Ishikawa (cell line): ENCODE measurements at regions not wholly inside any gene's neighbourhood (a gene's known extent, or its start where the extent isn't known, plus 50 kb on each side); places are given as distances from the start of the nearest gene placed in this dataset.

Source experiments
- CEBPB ChIP-seq: IDR thresholded peaks from 2 replicates; pipeline ENCODE4 v1.6.1; 2012
- EGR1 ChIP-seq: IDR thresholded peaks from 2 replicates; pipeline ENCODE4 v1.6.1; 2012
- FOXM1 ChIP-seq: IDR thresholded peaks from 2 replicates; pipeline ENCODE4 v1.6.1; 2012; ENCODE audit warnings: low read depth, borderline replicate concordance
- RAD21 ChIP-seq: IDR thresholded peaks from 2 replicates; pipeline ENCODE4 v1.6.1; 2012; ENCODE audit warnings: low read depth
- TF ChIP-seq, protein P1 (sequence below): IDR thresholded peaks from 2 replicates; pipeline ENCODE4 v1.6.1; 2012

DNA sequence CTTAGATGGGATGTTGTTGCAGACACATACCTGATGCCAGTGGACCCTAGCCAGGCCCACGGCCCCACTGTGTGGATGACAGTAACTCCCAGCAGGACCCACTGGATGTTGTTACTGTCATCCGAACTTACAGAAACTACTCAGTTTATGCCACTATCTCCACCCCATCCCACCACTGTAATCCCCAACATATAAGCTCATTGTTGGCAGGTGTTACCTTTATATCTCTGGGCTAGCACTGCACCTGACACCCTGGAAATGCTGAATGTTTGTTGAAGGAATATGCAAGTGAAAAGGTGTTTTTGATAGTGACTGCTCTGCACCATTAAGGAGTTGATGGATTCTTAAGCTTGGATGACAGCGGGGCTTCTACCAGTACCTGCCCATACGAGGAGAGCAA is 133.5 kb upstream of the ASB18 start:
- TF ChIP-seq EGR1: no peak
- TF ChIP-seq RAD21: no peak
- TF ChIP-seq FOXM1: no peak
- TF ChIP-seq, protein P1, sequence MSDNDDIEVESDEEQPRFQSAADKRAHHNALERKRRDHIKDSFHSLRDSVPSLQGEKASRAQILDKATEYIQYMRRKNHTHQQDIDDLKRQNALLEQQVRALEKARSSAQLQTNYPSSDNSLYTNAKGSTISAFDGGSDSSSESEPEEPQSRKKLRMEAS: no peak
- no peak for TF ChIP-seq CEBPB
